Left lung (tissue), 4 donors: ENCODE measurements at regions not wholly inside any gene's neighbourhood (a gene's known extent, or its start where the extent isn't known, plus 50 kb on each side); places are given as distances from the start of the nearest gene placed in this dataset.
"Not testable (repeated sequence)": the region's sequence is repeated elsewhere in the genome, so short reads cannot be mapped to it uniquely, and the experiment has no call there.

Experiments used
- ATAC-seq: fragments of 200-7000 bp; cut with Tn5 transposase; one replicate; pipeline ENCODE4 v1.9.1; 2020; ENCODE audit warnings: moderate library complexity
- DNase-seq, 4 donors: peaks; one replicate each; pipeline ENCODE4 v3.0.0-alpha.2; 2013 to 2020
- H3K27ac ChIP-seq, 2 donors: fragments of 200-600 bp; sonication (generic) in 1 of 2; one replicate each; pipeline versions ENCODE4 v1.5.0 to v1.8.0; 2020 to 2021
- H3K27me3 ChIP-seq, 2 donors: fragments of 200-600 bp; sonication (generic) in 1 of 2; one replicate each; pipeline versions ENCODE4 v1.5.0 to v1.8.0; 2020 to 2021
- H3K36me3 ChIP-seq, 2 donors: fragments of 200-600 bp; sonication (generic) in 1 of 2; one replicate each; pipeline versions ENCODE4 v1.5.0 to v1.8.0; 2020 to 2021
- H3K4me1 ChIP-seq, 2 donors: fragments of 200-600 bp; one replicate each; pipeline ENCODE4 v1.8.0; 2021
- H3K4me3 ChIP-seq, 2 donors: fragments of 200-600 bp; sonication (generic) in 1 of 2; one replicate each; pipeline versions ENCODE4 v1.5.0 to v1.8.0; 2020 to 2021; ENCODE audit warnings: mild to moderate bottlenecking in 1 of 2
- H3K9me3 ChIP-seq, 2 donors: fragments of 200-600 bp; sonication (generic) in 1 of 2; one replicate each; pipeline versions ENCODE4 v1.5.0 to v1.8.0; 2020 to 2021
- intact Hi-C, 2 donors: fragments of 100-400 bp; cut with DNase I; formaldehyde crosslinking; loops; one replicate each; pipeline versions ENCODE4 v1.11.2 to v1.14.2; 2022
- TF ChIP-seq, protein P1 (sequence below), 2 donors: fragments of 200-600 bp; sonication (generic) in 1 of 2; IDR thresholded peaks; one replicate each; pipeline versions ENCODE4 v1.5.0 to v1.8.0; 2021; ENCODE audit warnings: antibody characterized with exemption in 2 of 2
- donor health status: DM: no; HTN: yes; CAD: no.
- donor health status: DM: no; HTN: no; CAD: no.

DNA sequence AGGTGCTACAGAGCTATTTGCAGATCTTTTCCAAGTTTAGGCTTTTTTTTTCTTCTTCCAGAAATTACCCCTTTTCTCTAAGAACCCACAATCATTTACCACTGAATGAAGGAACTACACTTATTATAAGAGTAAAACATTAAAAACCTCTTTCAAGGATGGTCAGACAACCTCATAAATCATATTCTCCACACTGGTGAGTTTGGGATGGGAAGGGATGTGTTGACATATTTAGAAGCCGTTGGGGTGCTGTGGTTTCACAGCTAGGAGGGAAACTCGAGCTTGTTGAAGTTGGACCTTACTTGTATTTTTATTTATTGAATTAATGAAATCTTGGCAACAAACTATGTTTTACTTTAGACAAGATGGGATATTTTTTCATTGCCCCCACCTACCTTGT is 289.4 kb upstream of the MEIS1 start:
- no peak for DNase-seq
- ATAC-seq = no peak
- H3K27me3 ChIP-seq = no peaks in the 10 kb centered on the region
- no peaks in the 10 kb centered on the region for H3K4me1 ChIP-seq
- TF ChIP-seq, protein P1, sequence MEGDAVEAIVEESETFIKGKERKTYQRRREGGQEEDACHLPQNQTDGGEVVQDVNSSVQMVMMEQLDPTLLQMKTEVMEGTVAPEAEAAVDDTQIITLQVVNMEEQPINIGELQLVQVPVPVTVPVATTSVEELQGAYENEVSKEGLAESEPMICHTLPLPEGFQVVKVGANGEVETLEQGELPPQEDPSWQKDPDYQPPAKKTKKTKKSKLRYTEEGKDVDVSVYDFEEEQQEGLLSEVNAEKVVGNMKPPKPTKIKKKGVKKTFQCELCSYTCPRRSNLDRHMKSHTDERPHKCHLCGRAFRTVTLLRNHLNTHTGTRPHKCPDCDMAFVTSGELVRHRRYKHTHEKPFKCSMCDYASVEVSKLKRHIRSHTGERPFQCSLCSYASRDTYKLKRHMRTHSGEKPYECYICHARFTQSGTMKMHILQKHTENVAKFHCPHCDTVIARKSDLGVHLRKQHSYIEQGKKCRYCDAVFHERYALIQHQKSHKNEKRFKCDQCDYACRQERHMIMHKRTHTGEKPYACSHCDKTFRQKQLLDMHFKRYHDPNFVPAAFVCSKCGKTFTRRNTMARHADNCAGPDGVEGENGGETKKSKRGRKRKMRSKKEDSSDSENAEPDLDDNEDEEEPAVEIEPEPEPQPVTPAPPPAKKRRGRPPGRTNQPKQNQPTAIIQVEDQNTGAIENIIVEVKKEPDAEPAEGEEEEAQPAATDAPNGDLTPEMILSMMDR (IDR thresholded peaks at IDR 0.05) = no peak
- no peak overlapping the region for H3K4me3 ChIP-seq
- H3K36me3 ChIP-seq = no peaks in the 10 kb centered on the region
- H3K27ac ChIP-seq = no peak overlapping the region
- peaks cover 0 to 10% of the 10 kb centered on the region in 2 donors for H3K9me3 ChIP-seq
- intact Hi-C loops = no loop called here

DNA sequence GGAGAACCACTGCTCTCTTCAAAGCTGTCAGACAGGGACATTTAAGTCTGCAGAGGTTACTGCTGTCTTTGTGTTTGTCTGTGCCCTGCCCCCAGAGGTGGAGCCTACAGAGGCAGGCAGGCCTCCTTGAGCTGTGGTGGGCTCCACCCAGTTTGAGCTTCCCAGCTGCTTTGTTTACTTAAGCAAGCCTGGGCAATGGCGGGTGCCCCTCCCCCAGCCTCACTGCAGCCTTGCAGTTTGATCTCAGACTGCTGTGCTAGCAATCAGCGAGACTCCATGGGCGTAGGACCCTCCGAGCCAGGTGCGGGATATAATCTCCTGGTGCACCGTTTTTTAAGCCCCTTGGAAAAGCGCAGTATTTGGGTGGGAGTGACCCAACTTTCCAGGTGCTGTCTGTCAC is 290.6 kb upstream of the MEIS1 start:
- DNase-seq, intact Hi-C loops, ATAC-seq, H3K4me1 ChIP-seq, H3K4me3 ChIP-seq, H3K9me3 ChIP-seq, H3K27ac ChIP-seq, H3K36me3 ChIP-seq, H3K27me3 ChIP-seq: not testable (repeated sequence)

DNA sequence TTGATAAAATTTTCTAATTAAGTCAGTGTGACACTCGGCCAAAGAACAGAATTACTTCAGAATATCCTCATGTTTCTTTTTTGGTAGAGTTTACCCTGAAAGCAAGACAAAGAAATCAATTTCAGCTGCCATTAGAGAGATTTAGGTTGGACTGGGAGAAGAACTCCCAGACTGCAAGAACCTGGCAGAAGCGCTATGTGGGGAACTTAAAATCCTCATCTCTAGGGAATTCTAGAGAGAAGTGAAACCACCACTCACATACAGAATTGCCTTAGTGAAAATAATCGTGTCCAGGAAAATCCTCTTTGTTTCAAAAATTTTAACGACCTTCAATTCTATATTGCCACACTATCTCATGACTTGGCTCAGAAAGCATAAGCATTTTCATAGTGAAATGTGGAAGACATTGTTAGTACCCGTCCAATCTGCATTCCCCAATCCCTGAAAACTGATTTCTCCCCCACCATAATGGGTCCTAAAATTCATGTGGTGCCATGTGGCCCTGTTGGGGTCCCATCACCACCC is 297.3 kb upstream of the MEIS1 start:
- TF ChIP-seq, protein P1 (IDR thresholded peaks at IDR 0.05) = no peak
- no peaks in the 10 kb centered on the region for H3K27me3 ChIP-seq
- DNase-seq (no peak), ATAC-seq (no peak)
- intact Hi-C loops = no loop called here
- no peaks in the 10 kb centered on the region for H3K4me1 ChIP-seq
- H3K9me3 ChIP-seq = peaks cover 0 to 1% of the 10 kb centered on the region in 2 donors
- no peaks in the 10 kb centered on the region for H3K36me3 ChIP-seq
- H3K27ac ChIP-seq = no peak overlapping the region
- no peak overlapping the region for H3K4me3 ChIP-seq

DNA sequence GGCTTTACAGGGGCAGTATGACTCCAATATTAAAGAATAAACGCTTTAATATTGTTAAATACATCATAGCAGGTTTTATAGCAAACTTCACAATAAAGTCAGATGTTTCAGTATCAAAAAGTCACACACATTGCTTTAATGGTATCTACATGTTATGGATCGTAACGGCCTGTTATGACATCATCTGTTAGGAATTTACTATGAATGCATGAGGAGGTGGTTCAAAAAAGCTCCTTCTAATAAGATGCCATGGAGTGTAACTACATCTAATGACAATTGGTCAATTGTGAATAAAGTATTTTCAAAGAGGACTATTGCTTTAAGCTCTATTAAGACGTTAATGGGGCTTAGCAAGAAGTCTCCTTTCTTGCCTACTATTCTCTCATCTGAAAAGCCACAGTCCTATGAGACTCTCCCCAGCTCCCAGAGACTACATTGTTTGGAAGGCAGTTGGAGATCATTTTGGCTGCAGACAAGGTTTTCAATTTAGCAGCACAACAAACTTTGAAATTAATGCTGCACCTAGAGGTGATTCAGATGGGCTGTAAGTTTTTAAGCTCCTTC is 300.7 kb upstream of the MEIS1 start:
- H3K27me3 ChIP-seq = no peaks in the 10 kb centered on the region
- no peaks in the 10 kb centered on the region for H3K36me3 ChIP-seq
- no peak overlapping the region for H3K4me3 ChIP-seq
- H3K27ac ChIP-seq = no peak overlapping the region
- ATAC-seq (no peak), DNase-seq (no peak)
- H3K4me1 ChIP-seq = no peaks in the 10 kb centered on the region
- TF ChIP-seq, protein P1 (IDR thresholded peaks at IDR 0.05) = no peak
- intact Hi-C loops = no loop called here
- H3K9me3 ChIP-seq = peaks cover 0 to 1% of the 10 kb centered on the region in 2 donors

DNA sequence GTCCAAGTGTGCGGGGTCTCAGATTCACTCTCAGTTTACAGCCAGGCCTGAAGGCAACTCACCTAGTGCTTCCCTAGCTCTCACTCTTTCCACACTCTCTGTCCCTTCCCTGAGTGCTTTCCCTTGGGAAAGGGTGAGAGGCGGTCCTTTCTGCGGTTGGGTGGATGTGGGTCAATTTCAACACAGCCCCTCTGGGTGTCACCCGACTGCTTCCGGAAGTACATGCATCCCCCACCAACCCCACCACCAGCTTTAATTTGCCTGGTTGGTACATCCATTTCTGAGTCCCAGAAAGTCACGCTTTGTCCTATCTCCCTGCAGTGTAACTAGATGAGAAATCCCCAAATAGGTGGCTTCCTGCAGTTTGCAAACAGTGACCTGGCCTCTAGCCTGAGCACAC is 307.3 kb upstream of the MEIS1 start:
- TF ChIP-seq, protein P1 (IDR thresholded peaks at IDR 0.05) = no peak
- H3K27ac ChIP-seq = no peak overlapping the region
- H3K27me3 ChIP-seq = no peaks in the 10 kb centered on the region
- H3K9me3 ChIP-seq = no peaks in the 10 kb centered on the region
- no peak overlapping the region for H3K4me3 ChIP-seq
- H3K36me3 ChIP-seq = no peaks in the 10 kb centered on the region
- intact Hi-C loops = no loop called here
- DNase-seq (no peak), ATAC-seq (no peak)
- H3K4me1 ChIP-seq = no peaks in the 10 kb centered on the region

DNA sequence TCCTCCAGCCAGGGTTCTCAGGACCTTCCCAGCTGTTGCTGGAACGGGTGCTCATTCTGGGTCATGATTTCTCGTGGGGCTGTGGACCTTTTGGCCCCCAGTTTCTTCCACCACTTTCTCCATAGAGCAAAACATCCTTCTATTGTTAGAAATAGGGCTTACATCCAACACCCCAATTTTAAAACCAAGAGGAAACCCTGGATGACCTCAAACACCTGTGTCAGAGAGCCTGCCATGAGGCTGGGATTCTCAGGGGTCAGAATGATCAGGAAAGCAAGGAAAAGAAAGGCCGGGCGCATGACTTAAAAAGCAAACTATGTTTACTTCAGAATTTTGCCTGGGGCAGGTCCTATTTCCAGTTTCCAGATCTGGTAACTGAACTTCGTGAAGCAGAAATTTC is 307.9 kb upstream of the MEIS1 start:
- TF ChIP-seq, protein P1 (IDR thresholded peaks at IDR 0.05) = no peak
- intact Hi-C loops = no loop called here
- no peaks in the 10 kb centered on the region for H3K4me1 ChIP-seq
- H3K36me3 ChIP-seq = no peaks in the 10 kb centered on the region
- no peaks in the 10 kb centered on the region for H3K9me3 ChIP-seq
- no peak for DNase-seq
- no peak overlapping the region for H3K4me3 ChIP-seq
- H3K27ac ChIP-seq = no peak overlapping the region
- ATAC-seq = no peak
- H3K27me3 ChIP-seq = no peaks in the 10 kb centered on the region
